B cell (primary cell): ENCODE measurements at regions not wholly inside any gene's neighbourhood (a gene's known extent, or its start where the extent isn't known, plus 50 kb on each side); places are given as distances from the start of the nearest gene placed in this dataset.

ENCODE experiments used
- ATAC-seq: fragments of 200-7000 bp; cut with Tn5 transposase; one replicate; pipeline ENCODE4 v1.10.0; 2021; ENCODE audit warnings: low read depth, mild to moderate bottlenecking, moderate number of reproducible peaks, moderate library complexity
- CTCF ChIA-PET: fragments of 350-600 bp; sonication (Branson Sonifier 250); formaldehyde crosslinking; loops from one replicate; lab custom pipeline; 2021; ENCODE audit warnings: antibody characterized with exemption, inconsistent platforms; lab: Charles Lee
- POLR2A ChIA-PET: fragments of 350-600 bp; sonication (Branson Sonifier 250); formaldehyde crosslinking; loops from one replicate; lab custom pipeline; 2021; ENCODE audit warnings: antibody characterized with exemption; lab: Charles Lee
- DNase-seq: peaks from one replicate; pipeline ENCODE4 v3.0.0; 2013
- H2AFZ ChIP-seq: 2 replicates; pipeline ENCODE4 v1.6.1; 2012; ENCODE audit warnings: mild to moderate bottlenecking, low read depth, low read length; ENCODE audit not compliant: insufficient read depth, poor library complexity, severe bottlenecking
- H3K27ac ChIP-seq, 2 donors: 1 replicate in 1 of 2; 2 replicates in 1 of 2; pipeline ENCODE4 v1.5.1; 2012 to 2013; ENCODE audit warnings: low read length in 2 of 2, mild to moderate bottlenecking in 2 of 2, moderate library complexity in 1 of 2
- H3K27me3 ChIP-seq, 4 experiments: fragments of 200-600 bp in 1 of 4; sonication (generic) in 1 of 4; replicated peaks in 1 of 4; 1 replicate in 2 of 4; 2 replicates in 2 of 4; pipeline versions ENCODE4 v1.6.1 to v1.7.0; 2013 to 2016; ENCODE audit warnings: low read length in 3 of 4, mild to moderate bottlenecking in 2 of 4, mixed read lengths in 1 of 4, moderate library complexity in 1 of 4; ENCODE audit not compliant: insufficient read depth in 4 of 4, control insufficient read depth in 3 of 4; ENCODE audit errors: control extremely low read depth in 1 of 4
- H3K36me3 ChIP-seq, 2 experiments: replicated peaks in 1 of 2; 1 replicate in 1 of 2; 2 replicates in 1 of 2; pipeline versions ENCODE4 v1.6.1 to v1.7.1; 2013; ENCODE audit warnings: low read length in 1 of 2; ENCODE audit not compliant: insufficient read depth in 2 of 2, control insufficient read depth in 1 of 2; ENCODE audit errors: control extremely low read depth in 1 of 2, extremely low read depth in 1 of 2
- H3K4me1 ChIP-seq, 2 donors: fragments of 200-600 bp in 1 of 2; sonication (generic) in 1 of 2; 1 replicate in 1 of 2; 2 replicates in 1 of 2; pipeline versions ENCODE4 v1.5.1 to v1.6.1; 2013 to 2017; ENCODE audit warnings: low read length in 2 of 2; ENCODE audit not compliant: control insufficient read depth in 2 of 2, insufficient read depth in 2 of 2
- H3K4me2 ChIP-seq: replicated peaks from 2 replicates; pipeline ENCODE3; 2012; ENCODE audit warnings: mild to moderate bottlenecking, low read depth, low read length; ENCODE audit not compliant: poor library complexity, severe bottlenecking
- H3K4me3 ChIP-seq, 5 experiments: fragments of 200-600 bp in 1 of 5; sonication (generic) in 1 of 5; 1 replicate in 3 of 5; 2 replicates in 2 of 5; pipeline versions ENCODE4 v1.5.1 to v1.7.0; 2011 to 2016; ENCODE audit warnings: low read length in 4 of 5, mild to moderate bottlenecking in 4 of 5, low read depth in 2 of 5, control low read depth in 1 of 5, moderate library complexity in 1 of 5; ENCODE audit not compliant: insufficient read depth in 1 of 5; ENCODE audit errors: control extremely low read depth in 1 of 5, extremely low read depth in 1 of 5
- H3K79me2 ChIP-seq: fragments of 200-600 bp; sonication (generic); one replicate; pipeline ENCODE4 v1.6.0; 2016; ENCODE audit warnings: low read length; ENCODE audit not compliant: control insufficient read depth, insufficient read depth
- H3K9ac ChIP-seq: fragments of 200-600 bp; sonication (generic); 2 replicates; pipeline ENCODE4 v1.6.1; 2017; ENCODE audit warnings: mild to moderate bottlenecking, low read length, moderate library complexity
- H3K9me3 ChIP-seq, 3 donors: one replicate each; pipeline versions ENCODE4 v1.6.1 to v1.7.1; 2013; ENCODE audit warnings: low read length in 2 of 3; ENCODE audit not compliant: control insufficient read depth in 2 of 3, insufficient read depth in 1 of 3; ENCODE audit errors: control extremely low read depth in 1 of 3
- H4K20me1 ChIP-seq: 2 replicates; pipeline ENCODE4 v1.6.0; 2012; ENCODE audit warnings: mild to moderate bottlenecking, low read length; ENCODE audit not compliant: insufficient read depth, control insufficient read depth, poor library complexity, severe bottlenecking
- H3K27ac Mint-ChIP-seq: one replicate; pipeline ENCODE4 v1.8.0; 2021; ENCODE audit warnings: mixed read lengths
- H3K27me3 Mint-ChIP-seq: one replicate; pipeline ENCODE4 v1.8.0; 2021; ENCODE audit warnings: mixed read lengths
- H3K4me1 Mint-ChIP-seq: one replicate; pipeline ENCODE4 v1.8.0; 2021; ENCODE audit warnings: mixed read lengths
- H3K4me3 Mint-ChIP-seq: one replicate; pipeline ENCODE4 v1.8.0; 2021; ENCODE audit warnings: mixed read lengths
- H3K9me3 Mint-ChIP-seq: one replicate; pipeline ENCODE4 v1.8.0; 2022; ENCODE audit warnings: mixed read lengths; ENCODE audit not compliant: insufficient read depth
- CTCF ChIP-seq: fragments of 200-600 bp; IDR thresholded peaks from one replicate; pipeline ENCODE4 v1.8.0; 2022; ENCODE audit warnings: antibody characterized with exemption, mild to moderate bottlenecking
- EZH2 ChIP-seq: IDR thresholded peaks from 2 replicates; pipeline ENCODE4 v1.6.1; 2012; ENCODE audit warnings: borderline replicate concordance, low read depth, mild to moderate bottlenecking, moderate library complexity, low read length; ENCODE audit not compliant: insufficient read depth, poor library complexity, severe bottlenecking
- WGBS: methylation state at CpG from one replicate; pipeline ENCODE4 v1.1.5; 2013; ENCODE audit warnings: missing lambda C conversion rate; ENCODE audit not compliant: insufficient coverage; 5-methylcytosine and 5-hydroxymethylcytosine counted together
- intact Hi-C: fragments of 100-400 bp; cut with micrococcal nuclease; formaldehyde crosslinking; loops from one replicate; pipeline ENCODE4 v1.10.0; 2022

DNA sequence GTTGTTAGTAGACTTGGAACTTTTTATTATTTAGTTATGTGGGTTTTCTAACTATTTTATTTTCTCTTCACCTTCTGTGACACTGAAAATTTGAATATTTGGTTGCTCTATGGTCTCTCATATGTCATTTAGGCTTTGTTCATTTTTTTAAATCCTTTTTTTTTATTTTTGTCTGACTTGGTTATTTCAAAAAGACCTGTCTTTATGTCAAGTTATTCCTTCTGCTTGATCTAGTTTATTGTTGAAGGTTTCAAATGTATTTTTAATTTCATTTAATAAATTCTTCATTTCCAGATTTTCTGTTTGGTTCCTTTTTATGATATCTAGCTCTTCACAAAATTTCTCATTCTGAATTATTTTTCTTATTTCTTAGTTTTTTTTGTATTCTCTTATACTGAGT, 160.6 kb upstream of the ATP5MC3 start:
- H3K36me3 ChIP-seq, result no peaks in the 10 kb centered on the region
- peaks cover 8% of the 10 kb centered on the region for H3K9me3 Mint-ChIP-seq
- peaks cover 0 to 2% (median 0%) of the 10 kb centered on the region in 4 experiments for H3K27me3 ChIP-seq
- H3K27ac Mint-ChIP-seq, result no peak overlapping the region
- no peaks in the 10 kb centered on the region for H3K4me1 Mint-ChIP-seq
- no peaks in the 10 kb centered on the region for H3K4me1 ChIP-seq
- ATAC-seq, result no peak
- ChIA-PET CTCF (no interaction called here), POLR2A (no interaction called here)
- H4K20me1 ChIP-seq, result no peaks in the 10 kb centered on the region
- no peak for DNase-seq
- no peak overlapping the region for H3K4me3 ChIP-seq
- intact Hi-C loops, result no loop called here
- H3K9ac ChIP-seq, result no peak overlapping the region
- H3K27ac ChIP-seq, result no peak overlapping the region
- no peaks in the 10 kb centered on the region for H3K79me2 ChIP-seq
- no peak for TF ChIP-seq EZH2
- no peak for TF ChIP-seq CTCF
- peaks cover 2 to 31% (median 23%) of the 10 kb centered on the region in 3 donors for H3K9me3 ChIP-seq
- no peak overlapping the region for H3K4me3 Mint-ChIP-seq
- peaks cover 8% of the 10 kb centered on the region for H3K27me3 Mint-ChIP-seq
- H2AFZ ChIP-seq, result no peak overlapping the region
- H3K4me2 ChIP-seq, result no peak overlapping the region

GRCh38 chr2:175330195-175330594, 148.7 kb upstream of the ATP5MC3 start:
- H3K27ac ChIP-seq, result no peak overlapping the region
- no peaks in the 10 kb centered on the region for H3K27me3 ChIP-seq
- no peak overlapping the region for H3K4me2 ChIP-seq
- H4K20me1 ChIP-seq, result no peaks in the 10 kb centered on the region
- 100% methylated on average over 1 of the region's 3 CpGs for WGBS
- no peaks in the 10 kb centered on the region for H3K79me2 ChIP-seq
- no peak overlapping the region for H2AFZ ChIP-seq
- POLR2A ChIA-PET, result no interaction called here
- Mint-ChIP-seq H3K9me3 (peaks cover under 1% of the 10 kb centered on the region), H3K27ac (no peak overlapping the region), H3K4me3 (no peak overlapping the region), H3K4me1 (no peaks in the 10 kb centered on the region), H3K27me3 (no peaks in the 10 kb centered on the region)
- no peaks in the 10 kb centered on the region for H3K36me3 ChIP-seq
- CTCF ChIA-PET, result interaction anchor here (0.8 kb wide), 1 partner anchor 137 kb away, joined by 3 read pairs; no protein-coding TSS in a partner anchor
- no peak for DNase-seq
- H3K4me1 ChIP-seq, result no peaks in the 10 kb centered on the region
- intact Hi-C loops, result no loop called here
- H3K9me3 ChIP-seq, result peaks cover 0 to 8% (median 6%) of the 10 kb centered on the region in 3 donors
- ATAC-seq, result no peak
- no peak for TF ChIP-seq CTCF
- no peak overlapping the region for H3K4me3 ChIP-seq
- no peak overlapping the region for H3K9ac ChIP-seq
